IPS DF 4.7 (cell line): ENCODE measurements at regions not wholly inside any gene's neighbourhood (a gene's known extent, or its start where the extent isn't known, plus 50 kb on each side); places are given as distances from the start of the nearest gene placed in this dataset.

Experiments
- DNase-seq: peaks from one replicate; pipeline ENCODE4 v3.0.0-alpha.2; 2013; ENCODE audit warnings: low spot score; ENCODE audit errors: extremely low read depth

GRCh38 chr1:34270181-34270580, 93.5 kb downstream of the C1orf94 start:
- DNase-seq: no peak

GRCh38 chr1:34272152-34272551, 95.4 kb downstream of the C1orf94 start:
- no peak for DNase-seq

- DNase-seq: no peak
These were observed 98.4 kb downstream of the C1orf94 start for GRCh38 chr1:34275150-34275549.

- no peak for DNase-seq
These were observed 99.9 kb downstream of the C1orf94 start for GRCh38 chr1:34276606-34277005.

- no peak for DNase-seq
These were observed 100.4 kb downstream of the C1orf94 start for GRCh38 chr1:34277150-34277549.

- no peak for DNase-seq
These were observed 101.5 kb downstream of the C1orf94 start for GRCh38 chr1:34278211-34278610.

GRCh38 chr1:34279971-34280370, 103.3 kb downstream of the C1orf94 start:
- no peak for DNase-seq

GRCh38 chr1:34280509-34280908, 103.8 kb downstream of the C1orf94 start:
- no peak for DNase-seq

- no peak for DNase-seq
These were observed 106.4 kb downstream of the C1orf94 start for GRCh38 chr1:34283142-34283541.

GRCh38 chr1:34286511-34286910, 109.8 kb downstream of the C1orf94 start:
- no peak for DNase-seq

- DNase-seq: no peak
These were observed 114.1 kb downstream of the C1orf94 start for GRCh38 chr1:34290831-34291230.

GRCh38 chr1:34292472-34292871, 115.8 kb downstream of the C1orf94 start:
- no peak for DNase-seq

- DNase-seq: no peak
These were observed 119.4 kb downstream of the C1orf94 start for GRCh38 chr1:34296059-34296458.

- no peak for DNase-seq
These were observed 126.1 kb downstream of the C1orf94 start for GRCh38 chr1:34302798-34303197.

- no peak for DNase-seq
These were observed 126.5 kb downstream of the C1orf94 start for GRCh38 chr1:34303218-34303617.

GRCh38 chr1:34306568-34306967, 129.9 kb downstream of the C1orf94 start:
- DNase-seq: no peak

GRCh38 chr1:34312359-34312758, 135.7 kb downstream of the C1orf94 start:
- no peak for DNase-seq

- DNase-seq: no peak
These were observed 139.3 kb downstream of the C1orf94 start for GRCh38 chr1:34315974-34316373.

GRCh38 chr1:34316773-34317172, 140.1 kb downstream of the C1orf94 start:
- no peak for DNase-seq

- DNase-seq: no peak
These were observed 142.5 kb downstream of the C1orf94 start for GRCh38 chr1:34319218-34319617.

GRCh38 chr1:34320053-34320669, 143.5 kb downstream of the C1orf94 start:
- DNase-seq: no peak

- DNase-seq: no peak
These were observed 146.3 kb downstream of the C1orf94 start for GRCh38 chr1:34322969-34323368.

- no peak for DNase-seq
These were observed 148.3 kb downstream of the C1orf94 start for GRCh38 chr1:34324879-34325440.
